Hepatocyte (in vitro differentiated cells): ENCODE measurements at regions not wholly inside any gene's neighbourhood (a gene's known extent, or its start where the extent isn't known, plus 50 kb on each side); places are given as distances from the start of the nearest gene placed in this dataset.

ENCODE experiments used
- DNase-seq: peaks from one replicate; pipeline ENCODE4 v3.0.0-alpha.2; 2016; ENCODE audit warnings: low spot score
- H2AFZ ChIP-seq: fragments of 200-600 bp; sonication (generic); 2 replicates; pipeline ENCODE4 v1.6.0; 2016; ENCODE audit warnings: antibody characterized with exemption, mild to moderate bottlenecking
- H3K27ac ChIP-seq: fragments of 200-600 bp; sonication (generic); 2 replicates; pipeline ENCODE4 v1.5.1; 2016; ENCODE audit warnings: mild to moderate bottlenecking
- H3K27me3 ChIP-seq: fragments of 200-600 bp; sonication (generic); 2 replicates; pipeline ENCODE4 v1.6.1; 2016
- H3K36me3 ChIP-seq: fragments of 200-600 bp; sonication (generic); replicated peaks from 2 replicates; pipeline ENCODE4 v1.5.1; 2016; ENCODE audit warnings: low read depth; ENCODE audit not compliant: insufficient read depth
- H3K4me1 ChIP-seq: fragments of 200-600 bp; sonication (generic); 2 replicates; pipeline ENCODE4 v1.5.1; 2016; ENCODE audit warnings: mild to moderate bottlenecking, moderate library complexity; ENCODE audit not compliant: insufficient read depth
- H3K4me2 ChIP-seq: fragments of 200-600 bp; sonication (generic); 2 replicates; pipeline ENCODE4 v1.6.0; 2016
- H3K4me3 ChIP-seq: fragments of 200-600 bp; sonication (generic); 2 replicates; pipeline ENCODE4 v1.5.1; 2016; ENCODE audit warnings: mild to moderate bottlenecking
- H3K79me2 ChIP-seq: fragments of 200-600 bp; sonication (generic); 2 replicates; pipeline ENCODE4 v1.6.0; 2017; ENCODE audit warnings: mild to moderate bottlenecking
- H3K9me2 ChIP-seq: fragments of 200-600 bp; sonication (generic); replicated peaks from 2 replicates; pipeline ENCODE4 v1.6.0; 2017; ENCODE audit warnings: mild to moderate bottlenecking; ENCODE audit not compliant: insufficient read depth
- H3K9me3 ChIP-seq: fragments of 200-600 bp; sonication (generic); 2 replicates; pipeline ENCODE4 v1.5.1; 2016; ENCODE audit warnings: low read depth, mild to moderate bottlenecking
- H4K20me1 ChIP-seq: fragments of 200-600 bp; sonication (generic); 2 replicates; pipeline ENCODE4 v1.6.0; 2016; ENCODE audit warnings: mild to moderate bottlenecking; ENCODE audit not compliant: insufficient read depth, poor library complexity, severe bottlenecking
- EZH2 ChIP-seq: fragments of 200-600 bp; sonication (generic); IDR thresholded peaks from 2 replicates; pipeline ENCODE4 v1.6.1; 2016; ENCODE audit warnings: antibody characterized with exemption, mild to moderate bottlenecking, borderline replicate concordance
- EZH2phosphoT487 ChIP-seq: fragments of 200-600 bp; sonication (generic); IDR thresholded peaks from one replicate; pipeline ENCODE4 v1.6.1; 2018; ENCODE audit warnings: antibody characterized with exemption, mild to moderate bottlenecking, low read depth, moderate library complexity; ENCODE audit not compliant: unreplicated experiment, severe bottlenecking
- WGBS: methylation state at CpG from one replicate; pipeline ENCODE4 v1.1.6; 2016; ENCODE audit warnings: low lambda C conversion rate; ENCODE audit errors: missing lambda C conversion rate; 5-methylcytosine and 5-hydroxymethylcytosine counted together
- TF ChIP-seq, protein P1 (sequence below): fragments of 200-600 bp; sonication (generic); IDR thresholded peaks from 2 replicates; pipeline ENCODE4 v1.5.1; 2016; ENCODE audit warnings: antibody characterized with exemption, mild to moderate bottlenecking; ENCODE audit not compliant: poor library complexity

DNA sequence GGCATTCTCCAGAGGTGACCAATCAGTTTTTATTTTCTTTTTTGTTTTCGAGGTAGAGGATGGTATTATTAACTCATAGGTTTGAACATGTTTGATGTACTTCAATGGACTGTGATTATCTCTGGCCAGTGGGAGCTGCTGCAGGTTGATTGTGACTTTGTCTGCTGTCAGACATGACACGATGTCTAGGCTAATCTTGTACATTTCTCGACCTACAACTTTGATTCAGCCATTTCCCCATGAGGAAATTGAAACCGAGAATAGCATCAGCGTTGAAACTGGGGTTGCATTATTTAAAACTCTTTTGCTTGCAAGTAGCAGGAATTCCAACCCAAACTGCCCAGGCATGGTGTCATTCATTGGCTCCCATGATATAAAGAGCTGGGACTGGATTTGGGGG is 218.9 kb downstream of the CDH26 start:
- no peaks in the 10 kb centered on the region for H3K36me3 ChIP-seq
- no peaks in the 10 kb centered on the region for H3K4me1 ChIP-seq
- H3K79me2 ChIP-seq: no peaks in the 10 kb centered on the region
- H2AFZ ChIP-seq: no peak overlapping the region
- no peaks in the 10 kb centered on the region for H4K20me1 ChIP-seq
- TF ChIP-seq, protein P1, sequence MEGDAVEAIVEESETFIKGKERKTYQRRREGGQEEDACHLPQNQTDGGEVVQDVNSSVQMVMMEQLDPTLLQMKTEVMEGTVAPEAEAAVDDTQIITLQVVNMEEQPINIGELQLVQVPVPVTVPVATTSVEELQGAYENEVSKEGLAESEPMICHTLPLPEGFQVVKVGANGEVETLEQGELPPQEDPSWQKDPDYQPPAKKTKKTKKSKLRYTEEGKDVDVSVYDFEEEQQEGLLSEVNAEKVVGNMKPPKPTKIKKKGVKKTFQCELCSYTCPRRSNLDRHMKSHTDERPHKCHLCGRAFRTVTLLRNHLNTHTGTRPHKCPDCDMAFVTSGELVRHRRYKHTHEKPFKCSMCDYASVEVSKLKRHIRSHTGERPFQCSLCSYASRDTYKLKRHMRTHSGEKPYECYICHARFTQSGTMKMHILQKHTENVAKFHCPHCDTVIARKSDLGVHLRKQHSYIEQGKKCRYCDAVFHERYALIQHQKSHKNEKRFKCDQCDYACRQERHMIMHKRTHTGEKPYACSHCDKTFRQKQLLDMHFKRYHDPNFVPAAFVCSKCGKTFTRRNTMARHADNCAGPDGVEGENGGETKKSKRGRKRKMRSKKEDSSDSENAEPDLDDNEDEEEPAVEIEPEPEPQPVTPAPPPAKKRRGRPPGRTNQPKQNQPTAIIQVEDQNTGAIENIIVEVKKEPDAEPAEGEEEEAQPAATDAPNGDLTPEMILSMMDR: no peak
- TF ChIP-seq EZH2 (no peak), EZH2phosphoT487 (no peak)
- H3K4me3 ChIP-seq: no peak overlapping the region
- H3K27ac ChIP-seq: no peak overlapping the region
- WGBS: 83% methylated on average over 5 of the region's 5 CpGs
- no peaks in the 10 kb centered on the region for H3K9me2 ChIP-seq
- no peak overlapping the region for H3K4me2 ChIP-seq
- H3K9me3 ChIP-seq: no peaks in the 10 kb centered on the region
- DNase-seq: no peak
- no peaks in the 10 kb centered on the region for H3K27me3 ChIP-seq

DNA sequence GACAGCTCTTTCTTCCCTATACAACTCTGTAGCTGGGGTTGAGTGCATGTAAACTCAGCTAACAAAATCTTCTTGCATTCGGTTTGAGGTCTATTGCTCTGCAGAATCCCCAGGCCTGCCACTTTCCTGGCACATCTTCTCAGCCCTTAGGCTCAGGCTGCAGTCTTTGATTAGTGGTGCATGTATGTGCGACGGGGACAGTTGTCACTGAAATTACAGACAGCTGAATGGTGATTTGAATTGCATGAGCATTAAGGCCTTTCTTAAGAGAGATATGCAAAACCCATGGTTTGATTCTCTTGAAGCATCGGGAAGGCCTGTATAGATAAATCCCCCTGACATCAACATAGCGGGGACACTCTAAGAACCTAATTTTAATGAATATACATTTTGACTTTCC is 222.8 kb downstream of the CDH26 start:
- Histone ChIP-seq H3K27me3 (no peaks in the 10 kb centered on the region), H3K79me2 (no peaks in the 10 kb centered on the region), H3K9me3 (no peaks in the 10 kb centered on the region), H3K9me2 (no peaks in the 10 kb centered on the region), H3K4me3 (no peak overlapping the region), H3K36me3 (no peaks in the 10 kb centered on the region), H3K4me2 (no peak overlapping the region), H3K4me1 (no peaks in the 10 kb centered on the region), H4K20me1 (no peaks in the 10 kb centered on the region), H2AFZ (no peak overlapping the region), H3K27ac (no peak overlapping the region)
- no peak for DNase-seq
- TF ChIP-seq EZH2phosphoT487: no peak
- no peak for TF ChIP-seq EZH2
- TF ChIP-seq, protein P1: no peak
- WGBS: 97% methylated on average over 5 of the region's 5 CpGs

DNA sequence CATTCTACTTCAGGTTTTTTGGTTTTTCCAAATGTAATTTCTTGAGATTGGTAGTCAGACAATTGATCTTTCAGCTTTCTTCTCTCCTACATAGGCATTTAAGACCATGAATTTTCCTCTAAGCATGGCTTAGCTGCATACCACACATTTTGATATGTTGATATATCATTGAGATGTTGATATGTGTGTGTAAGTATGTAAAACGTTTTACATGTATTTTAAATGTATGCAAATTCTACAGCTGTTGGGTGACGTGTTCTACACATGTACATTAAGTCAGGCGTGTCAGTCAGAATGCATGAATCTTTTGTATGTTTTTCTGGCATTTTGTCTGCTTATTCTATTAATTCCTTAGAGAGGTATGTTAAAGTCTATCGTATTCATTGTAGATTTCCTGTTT is 228.2 kb downstream of the CDH26 start:
- Histone ChIP-seq H2AFZ (no peak overlapping the region), H3K79me2 (no peaks in the 10 kb centered on the region), H3K9me3 (no peaks in the 10 kb centered on the region), H3K36me3 (no peaks in the 10 kb centered on the region), H4K20me1 (no peaks in the 10 kb centered on the region), H3K27ac (no peak overlapping the region), H3K4me3 (no peak overlapping the region), H3K4me2 (no peak overlapping the region), H3K4me1 (no peaks in the 10 kb centered on the region), H3K9me2 (no peaks in the 10 kb centered on the region), H3K27me3 (no peaks in the 10 kb centered on the region)
- TF ChIP-seq EZH2 (no peak), EZH2phosphoT487 (no peak)
- TF ChIP-seq, protein P1: no peak
- WGBS: 77% methylated on average over 4 of the region's 4 CpGs
- DNase-seq: no peak

DNA sequence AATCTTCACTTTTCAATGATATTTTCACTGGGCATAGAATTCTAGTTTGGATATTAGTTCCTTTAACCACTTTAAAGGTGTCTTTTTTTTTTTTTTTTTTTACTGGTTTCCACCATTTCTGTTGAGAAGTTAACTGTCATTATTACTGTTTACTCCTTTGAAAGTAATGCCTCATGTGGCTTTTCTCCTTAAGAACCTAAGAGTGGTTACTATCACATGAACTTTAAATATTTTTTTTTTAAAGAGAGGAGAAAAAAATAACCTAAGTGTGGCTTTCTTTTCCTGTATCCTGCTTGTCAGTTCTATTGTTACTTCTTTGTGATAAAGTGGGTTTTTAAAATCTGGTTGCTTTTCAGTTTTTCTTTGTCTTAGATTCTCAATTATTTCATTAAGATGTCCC is 229.5 kb downstream of the CDH26 start:
- no peaks in the 10 kb centered on the region for H3K9me2 ChIP-seq
- H3K36me3 ChIP-seq: no peaks in the 10 kb centered on the region
- H3K27ac ChIP-seq: no peak overlapping the region
- no peak overlapping the region for H3K4me2 ChIP-seq
- H4K20me1 ChIP-seq: no peaks in the 10 kb centered on the region
- H2AFZ ChIP-seq: no peak overlapping the region
- no peaks in the 10 kb centered on the region for H3K9me3 ChIP-seq
- no peaks in the 10 kb centered on the region for H3K27me3 ChIP-seq
- H3K4me1 ChIP-seq: no peaks in the 10 kb centered on the region
- no peak for DNase-seq
- TF ChIP-seq, protein P1: no peak
- TF ChIP-seq EZH2: no peak
- TF ChIP-seq EZH2phosphoT487: no peak
- H3K79me2 ChIP-seq: no peaks in the 10 kb centered on the region
- H3K4me3 ChIP-seq: no peak overlapping the region
